ENCODE measurements at regions not wholly inside any gene's neighbourhood (a gene's known extent, or its start where the extent isn't known, plus 50 kb on each side); places are given as distances from the start of the nearest gene placed in this dataset.

DNA sequence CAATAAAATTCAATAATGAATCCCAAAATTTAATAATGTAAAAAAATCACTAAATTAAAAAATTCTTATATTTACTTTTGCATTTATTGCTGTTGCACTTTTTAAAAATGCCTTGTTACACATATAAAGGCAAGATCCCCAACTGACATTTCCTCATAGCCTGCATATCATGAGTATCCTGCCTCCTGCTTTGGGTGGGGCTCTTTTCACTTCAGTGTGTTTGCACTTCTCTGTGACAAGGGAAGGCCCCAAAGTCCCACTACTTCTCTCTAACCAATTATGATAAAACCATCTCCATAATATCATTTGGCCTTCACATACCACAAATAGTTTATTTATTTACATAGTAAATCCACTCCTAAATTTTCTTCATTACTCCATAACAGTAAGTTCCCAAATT, 446.1 kb upstream of the MARCKS start:
- no peak for TF ChIP-seq POLR2A (IDR thresholded peaks at IDR 0.05)
- TF ChIP-seq, protein P1, sequence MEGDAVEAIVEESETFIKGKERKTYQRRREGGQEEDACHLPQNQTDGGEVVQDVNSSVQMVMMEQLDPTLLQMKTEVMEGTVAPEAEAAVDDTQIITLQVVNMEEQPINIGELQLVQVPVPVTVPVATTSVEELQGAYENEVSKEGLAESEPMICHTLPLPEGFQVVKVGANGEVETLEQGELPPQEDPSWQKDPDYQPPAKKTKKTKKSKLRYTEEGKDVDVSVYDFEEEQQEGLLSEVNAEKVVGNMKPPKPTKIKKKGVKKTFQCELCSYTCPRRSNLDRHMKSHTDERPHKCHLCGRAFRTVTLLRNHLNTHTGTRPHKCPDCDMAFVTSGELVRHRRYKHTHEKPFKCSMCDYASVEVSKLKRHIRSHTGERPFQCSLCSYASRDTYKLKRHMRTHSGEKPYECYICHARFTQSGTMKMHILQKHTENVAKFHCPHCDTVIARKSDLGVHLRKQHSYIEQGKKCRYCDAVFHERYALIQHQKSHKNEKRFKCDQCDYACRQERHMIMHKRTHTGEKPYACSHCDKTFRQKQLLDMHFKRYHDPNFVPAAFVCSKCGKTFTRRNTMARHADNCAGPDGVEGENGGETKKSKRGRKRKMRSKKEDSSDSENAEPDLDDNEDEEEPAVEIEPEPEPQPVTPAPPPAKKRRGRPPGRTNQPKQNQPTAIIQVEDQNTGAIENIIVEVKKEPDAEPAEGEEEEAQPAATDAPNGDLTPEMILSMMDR (IDR thresholded peaks at IDR 0.05), result no peak
